Astrocyte of the cerebellum (primary cell): ENCODE measurements at regions not wholly inside any gene's neighbourhood (a gene's known extent, or its start where the extent isn't known, plus 50 kb on each side); places are given as distances from the start of the nearest gene placed in this dataset.

Experiments
- DNase-seq: peaks from one replicate; pipeline ENCODE4 v3.0.0-alpha.2; 2011; ENCODE audit warnings: low read depth
- H3K4me3 ChIP-seq: 2 replicates; pipeline ENCODE4 v1.5.1; 2011; ENCODE audit warnings: mild to moderate bottlenecking, low read depth, low read length, moderate library complexity
- in situ Hi-C: cut with HindIII; loops from 2 replicates; pipeline ENCODE4 v1.10.0; 2017; ENCODE audit warnings: low sequenced_read_pairs
- TF ChIP-seq, protein P1 (sequence below): IDR thresholded peaks from 2 replicates; pipeline ENCODE4 v1.5.1; 2012; ENCODE audit warnings: low read length, low read depth, moderate library complexity, mild to moderate bottlenecking; ENCODE audit errors: missing control alignments

DNA sequence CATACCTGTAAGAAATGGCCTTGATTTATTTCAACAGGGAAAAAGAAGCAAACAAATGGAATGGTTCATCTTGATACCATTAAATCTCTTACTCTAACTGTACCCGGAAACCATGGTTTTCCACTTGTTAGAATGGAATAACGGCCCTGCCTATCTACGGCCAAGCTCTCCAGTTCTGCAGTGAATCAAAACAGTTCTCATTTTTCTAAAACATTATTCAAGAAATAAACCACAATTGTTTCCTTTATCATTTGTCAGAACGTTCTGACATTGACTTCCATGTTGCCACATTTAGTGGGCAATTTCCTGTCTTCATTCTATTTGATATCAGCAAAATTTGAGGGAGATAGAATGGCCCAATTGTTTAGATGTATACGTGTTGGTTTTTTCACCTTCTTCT is 118.8 kb upstream of the CDH19 start:
- no peak overlapping the region for H3K4me3 ChIP-seq
- no peak for DNase-seq
- TF ChIP-seq, protein P1, sequence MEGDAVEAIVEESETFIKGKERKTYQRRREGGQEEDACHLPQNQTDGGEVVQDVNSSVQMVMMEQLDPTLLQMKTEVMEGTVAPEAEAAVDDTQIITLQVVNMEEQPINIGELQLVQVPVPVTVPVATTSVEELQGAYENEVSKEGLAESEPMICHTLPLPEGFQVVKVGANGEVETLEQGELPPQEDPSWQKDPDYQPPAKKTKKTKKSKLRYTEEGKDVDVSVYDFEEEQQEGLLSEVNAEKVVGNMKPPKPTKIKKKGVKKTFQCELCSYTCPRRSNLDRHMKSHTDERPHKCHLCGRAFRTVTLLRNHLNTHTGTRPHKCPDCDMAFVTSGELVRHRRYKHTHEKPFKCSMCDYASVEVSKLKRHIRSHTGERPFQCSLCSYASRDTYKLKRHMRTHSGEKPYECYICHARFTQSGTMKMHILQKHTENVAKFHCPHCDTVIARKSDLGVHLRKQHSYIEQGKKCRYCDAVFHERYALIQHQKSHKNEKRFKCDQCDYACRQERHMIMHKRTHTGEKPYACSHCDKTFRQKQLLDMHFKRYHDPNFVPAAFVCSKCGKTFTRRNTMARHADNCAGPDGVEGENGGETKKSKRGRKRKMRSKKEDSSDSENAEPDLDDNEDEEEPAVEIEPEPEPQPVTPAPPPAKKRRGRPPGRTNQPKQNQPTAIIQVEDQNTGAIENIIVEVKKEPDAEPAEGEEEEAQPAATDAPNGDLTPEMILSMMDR: no peak
- in situ Hi-C loops: no loop called here

DNA sequence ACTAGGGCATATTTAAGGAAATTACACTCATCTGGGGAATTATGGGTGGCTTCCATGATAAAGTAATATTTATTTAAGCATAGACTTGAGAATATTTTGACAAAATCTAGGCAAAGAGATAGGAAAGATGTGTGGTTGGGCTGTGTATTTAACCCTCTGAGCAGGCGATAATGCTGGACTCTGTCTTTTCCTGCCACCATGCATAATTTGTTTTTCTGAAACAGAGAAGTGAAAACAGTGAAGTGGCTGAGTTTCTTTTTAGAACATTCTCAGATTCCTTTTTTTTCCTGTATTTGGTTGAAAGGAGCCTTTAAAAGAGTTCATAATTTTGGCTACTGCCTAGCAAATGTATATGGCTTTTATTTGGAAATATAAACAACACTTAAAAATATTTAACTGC is 104.8 kb upstream of the CDH19 start:
- TF ChIP-seq, protein P1: no peak
- DNase-seq: no peak
- in situ Hi-C loops: no loop called here
- no peak overlapping the region for H3K4me3 ChIP-seq

DNA sequence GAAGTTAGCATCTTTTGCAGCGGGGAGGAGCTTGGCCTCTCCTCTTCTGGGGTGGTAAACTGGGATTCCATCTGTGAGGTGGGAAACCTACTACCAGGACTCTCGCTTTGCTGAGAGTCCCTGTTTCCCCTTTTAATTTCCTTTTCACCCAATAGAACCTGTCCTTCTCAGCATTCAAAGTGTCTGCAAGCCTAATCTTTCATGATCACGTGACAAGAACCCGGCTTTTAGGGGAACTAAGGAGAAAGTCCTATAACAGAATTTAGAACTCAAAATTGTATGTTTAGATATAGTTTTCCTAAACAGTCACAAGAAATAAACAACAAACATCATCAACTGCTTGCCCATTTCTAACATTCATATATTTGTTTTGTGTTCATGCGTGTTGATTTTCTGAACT is 103.6 kb upstream of the CDH19 start:
- in situ Hi-C loops: no loop called here
- TF ChIP-seq, protein P1: no peak
- no peak overlapping the region for H3K4me3 ChIP-seq
- DNase-seq: no peak

DNA sequence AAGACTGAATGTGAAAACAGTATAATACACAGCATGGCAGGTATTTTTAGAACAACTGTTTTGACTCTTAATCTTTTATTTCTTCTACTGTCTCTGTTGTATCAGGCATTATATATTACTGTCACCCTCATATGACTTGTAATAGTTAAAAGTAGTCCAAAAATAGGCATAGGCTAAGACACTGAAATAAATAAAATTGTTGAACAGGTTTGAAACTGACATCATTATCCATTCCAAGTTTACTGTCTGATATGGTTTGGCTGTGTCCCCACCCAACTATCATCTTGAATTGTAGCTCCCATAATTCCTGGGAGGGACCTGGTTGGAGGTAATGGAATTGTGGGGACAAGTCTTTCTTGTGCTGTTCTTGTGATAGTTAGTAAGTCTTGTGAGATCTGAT is 91.4 kb upstream of the CDH19 start:
- in situ Hi-C loops: no loop called here
- TF ChIP-seq, protein P1: no peak
- H3K4me3 ChIP-seq: no peak overlapping the region
- DNase-seq: no peak

DNA sequence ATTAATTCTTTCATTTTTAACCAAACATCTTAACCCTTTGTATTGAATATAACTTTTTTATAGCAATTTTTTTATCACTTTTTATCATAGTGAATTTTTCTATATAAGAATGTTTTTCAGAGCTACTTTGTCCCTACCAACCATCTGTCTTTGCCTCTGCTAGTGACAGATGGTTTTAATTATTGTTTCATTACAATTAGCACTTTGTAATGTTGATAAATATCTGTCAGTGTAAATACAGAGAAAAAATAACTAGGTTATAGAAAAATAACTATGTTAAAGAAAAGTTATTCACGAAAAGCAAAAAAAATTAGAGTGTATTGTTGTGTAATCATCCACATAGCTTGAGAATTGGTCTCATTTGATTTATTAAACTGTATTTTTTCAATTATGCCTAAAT is 91.0 kb upstream of the CDH19 start:
- DNase-seq: no peak
- in situ Hi-C loops: no loop called here
- TF ChIP-seq, protein P1: no peak
- no peak overlapping the region for H3K4me3 ChIP-seq

DNA sequence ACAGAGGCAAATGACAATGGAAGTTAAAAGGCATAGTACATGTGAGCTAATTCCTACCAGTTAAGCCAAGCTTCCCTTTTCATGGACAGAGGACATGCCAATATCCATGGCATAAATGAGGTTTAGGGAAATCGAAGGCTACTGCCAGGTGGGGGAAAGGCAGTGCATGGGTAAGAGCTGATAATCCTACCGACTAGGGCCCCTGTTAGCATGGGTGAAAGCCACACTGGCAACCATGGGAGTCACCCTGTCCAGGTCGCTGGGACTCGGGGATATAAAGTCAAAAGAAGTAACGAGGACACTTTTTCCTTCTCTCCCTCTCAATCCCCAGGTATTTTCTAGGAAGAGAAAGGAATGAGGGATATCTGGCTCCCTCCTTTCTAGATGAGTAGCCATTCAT is 83.7 kb upstream of the CDH19 start:
- TF ChIP-seq, protein P1: no peak
- no peak for DNase-seq
- H3K4me3 ChIP-seq: no peak overlapping the region
- in situ Hi-C loops: no loop called here

DNA sequence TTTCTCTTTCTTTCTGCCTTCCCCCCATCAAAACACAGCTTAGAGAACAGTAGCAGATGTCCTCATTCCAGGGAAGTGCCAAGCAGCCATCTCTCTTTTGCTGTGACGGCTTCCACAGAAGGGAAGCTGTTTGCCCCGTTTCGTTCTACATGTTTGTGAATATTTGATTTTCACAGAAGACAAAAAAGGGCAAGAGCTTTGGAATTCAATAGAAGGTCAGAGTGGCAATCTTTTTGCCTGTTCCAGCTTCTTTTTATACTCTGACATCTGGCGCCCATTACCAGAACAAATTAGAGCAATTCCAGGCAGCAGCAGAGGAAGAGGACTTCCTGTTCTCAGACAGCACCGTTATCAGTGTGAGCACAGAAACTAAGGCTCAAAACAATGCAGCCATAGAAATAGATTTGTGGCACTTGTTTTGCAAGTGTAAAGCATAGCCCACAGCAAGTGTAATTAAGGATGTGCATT is 79.0 kb upstream of the CDH19 start:
- peak overlapping the region; percentile 23 for H3K4me3 ChIP-seq
- DNase-seq: no peak
- TF ChIP-seq, protein P1: no peak
- in situ Hi-C loops: no loop called here
